GM23338 (cell line): ENCODE measurements at regions not wholly inside any gene's neighbourhood (a gene's known extent, or its start where the extent isn't known, plus 50 kb on each side); places are given as distances from the start of the nearest gene placed in this dataset.
"Not testable (repeated sequence)": the region's sequence is repeated elsewhere in the genome, so short reads cannot be mapped to it uniquely, and the experiment has no call there.

ENCODE experiments used
- CTCF ChIP-seq, 2 experiments: fragments of 200-600 bp in 1 of 2; sonication (generic) in 1 of 2; conservative IDR thresholded peaks; 2 replicates each; pipeline versions ENCODE4 v1.5.1 to v1.6.1; 2016 to 2017; ENCODE audit warnings: antibody characterized with exemption in 2 of 2, low read depth in 2 of 2, mild to moderate bottlenecking in 2 of 2, moderate library complexity in 1 of 2
- EZH2 ChIP-seq: fragments of 200-600 bp; sonication (generic); IDR thresholded peaks from one replicate; pipeline ENCODE4 v1.8.0; 2017; ENCODE audit warnings: antibody characterized with exemption, mild to moderate bottlenecking, low read depth; ENCODE audit not compliant: unreplicated experiment
- POLR2AphosphoS5 ChIP-seq: IDR thresholded peaks from 2 replicates; pipeline ENCODE4 v1.6.1; 2016; ENCODE audit warnings: antibody characterized with exemption, low read depth

- TF ChIP-seq POLR2AphosphoS5; CTCF (conservative IDR thresholded peaks at IDR 0.05; ENCODE audit: low read depth in 2 of 2); EZH2: not testable (repeated sequence)
These were observed 107.2 kb upstream of the LPCAT1 start for GRCh38 chr5:1631004-1631403.
